GM21529 (cell line): ENCODE measurements at regions not wholly inside any gene's neighbourhood (a gene's known extent, or its start where the extent isn't known, plus 50 kb on each side); places are given as distances from the start of the nearest gene placed in this dataset.

Experiments used
- ATAC-seq: cut with Tn5 transposase; IDR thresholded peaks from one replicate; pipeline ENCODE4 v1.9.1; 2021; ENCODE audit not compliant: unreplicated experiment

DNA sequence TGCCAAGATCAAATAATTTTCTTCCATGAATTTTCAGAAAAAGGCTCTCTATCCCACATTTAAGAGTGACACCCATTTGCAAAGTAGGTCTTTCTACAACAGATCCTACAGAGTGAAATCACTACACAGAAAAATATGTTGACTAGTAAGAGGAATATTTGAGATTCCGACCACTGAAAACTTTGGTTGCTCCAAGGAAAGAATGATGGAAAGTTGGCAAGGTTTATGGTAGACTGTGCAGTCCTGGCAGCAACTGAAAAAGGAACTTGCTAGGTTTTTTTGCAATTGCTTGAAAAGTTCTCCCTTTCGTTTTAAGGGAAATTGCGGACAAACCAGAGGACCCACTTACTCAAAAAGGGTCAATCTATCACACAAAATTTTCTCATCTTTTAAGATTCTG lies 83.1 kb upstream of the TSPAN8 start:
- ATAC-seq = no peak

DNA sequence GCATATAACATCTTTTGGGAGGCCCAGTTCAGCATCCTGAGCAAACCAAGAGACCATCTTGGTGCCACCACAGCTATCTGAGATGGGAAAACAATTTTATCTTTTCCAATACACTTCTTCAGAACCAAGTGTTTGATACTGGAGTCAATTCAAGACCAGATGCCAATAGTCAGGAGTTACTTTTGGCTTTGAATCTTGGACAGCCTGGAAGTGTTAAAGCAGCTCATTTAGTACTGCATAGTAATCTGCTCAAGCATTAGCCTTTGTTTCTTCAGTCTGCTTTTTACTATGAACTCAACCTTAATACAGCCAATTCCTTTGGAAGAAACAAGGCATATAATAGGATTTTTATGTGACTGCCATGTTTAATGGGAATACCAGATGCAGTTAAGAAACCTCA lies 81.9 kb upstream of the TSPAN8 start:
- no peak for ATAC-seq

DNA sequence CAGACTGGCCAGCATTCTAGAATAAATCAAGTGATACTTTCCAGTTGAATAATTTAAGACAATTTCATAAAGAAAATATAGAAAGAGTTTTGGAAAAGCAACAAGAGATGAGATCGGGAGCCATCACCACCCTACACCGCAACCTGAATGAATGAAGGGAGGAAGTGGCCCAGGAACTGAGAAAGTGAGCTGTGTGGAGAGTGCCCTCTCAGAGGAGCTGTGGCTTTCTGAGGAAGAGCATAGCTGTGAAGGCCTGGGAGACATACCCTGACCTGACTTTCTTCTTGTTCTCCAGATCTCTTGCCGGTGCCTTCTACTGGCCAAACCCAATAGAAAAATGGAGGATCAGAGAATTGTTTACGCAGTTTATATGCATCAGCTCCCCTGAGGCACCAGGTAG lies 79.3 kb upstream of the TSPAN8 start:
- ATAC-seq = no peak

DNA sequence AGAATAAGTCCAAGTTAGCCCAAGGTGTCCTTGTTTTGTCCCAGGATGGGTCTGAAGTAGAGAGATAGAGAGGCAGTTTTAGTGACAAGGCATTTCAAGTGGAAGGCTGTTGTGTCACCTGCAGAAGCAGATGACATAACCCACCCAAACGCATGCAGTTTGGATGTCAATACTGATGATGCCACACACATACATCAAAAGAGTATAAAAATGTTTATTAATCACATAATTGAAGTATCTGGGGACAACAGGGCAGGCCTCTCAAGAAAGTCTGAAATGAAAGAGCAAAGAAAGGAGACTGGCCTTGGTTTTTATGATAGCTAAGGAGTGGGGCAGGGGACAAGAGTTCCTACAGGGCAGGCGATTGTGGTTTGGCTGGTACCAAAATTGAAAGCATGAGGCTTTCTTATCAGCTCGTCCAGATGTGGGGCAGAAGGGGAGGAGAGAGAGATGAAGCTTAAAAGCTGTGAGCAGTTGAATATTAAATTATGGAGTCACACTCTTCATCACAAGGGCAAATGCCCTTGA lies 78.4 kb upstream of the TSPAN8 start:
- no peak for ATAC-seq

DNA sequence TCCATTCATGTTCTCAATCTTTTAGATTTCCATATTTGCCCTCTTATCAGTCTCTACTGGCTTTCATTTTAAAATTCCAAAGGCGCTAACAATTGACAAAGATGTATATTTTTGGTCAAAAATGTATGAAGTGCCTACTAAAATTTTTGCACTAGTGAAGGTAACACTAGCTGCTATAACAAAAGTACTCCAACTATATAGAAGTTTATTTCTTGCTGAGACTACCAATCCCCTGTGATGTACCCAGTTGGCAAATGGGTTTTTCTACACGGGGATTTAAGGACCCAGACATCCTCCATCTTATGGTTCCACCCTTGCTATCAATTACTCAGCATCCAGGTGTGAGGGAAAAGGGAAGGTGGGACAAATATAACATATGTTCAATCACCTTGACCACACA lies 75.3 kb upstream of the TSPAN8 start:
- ATAC-seq = no peak

DNA sequence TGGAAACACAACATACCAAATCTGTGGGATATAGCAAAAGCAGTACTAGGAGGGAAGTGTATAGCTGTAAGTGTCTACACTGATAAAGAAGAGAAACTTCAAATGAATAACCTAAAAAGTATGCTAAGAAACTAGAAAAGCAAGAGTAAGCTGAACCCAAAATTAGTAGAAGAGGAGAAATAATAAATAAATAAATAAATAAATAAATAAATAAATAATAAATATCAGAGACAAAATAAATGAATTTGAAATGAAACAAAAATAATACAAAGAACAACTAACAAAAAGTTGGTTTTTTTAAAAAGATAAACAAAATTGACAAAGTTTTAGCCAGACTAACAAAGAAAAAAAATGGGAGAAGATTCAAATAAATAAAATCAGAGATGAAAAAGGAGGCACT lies 72.7 kb upstream of the TSPAN8 start:
- no peak for ATAC-seq

DNA sequence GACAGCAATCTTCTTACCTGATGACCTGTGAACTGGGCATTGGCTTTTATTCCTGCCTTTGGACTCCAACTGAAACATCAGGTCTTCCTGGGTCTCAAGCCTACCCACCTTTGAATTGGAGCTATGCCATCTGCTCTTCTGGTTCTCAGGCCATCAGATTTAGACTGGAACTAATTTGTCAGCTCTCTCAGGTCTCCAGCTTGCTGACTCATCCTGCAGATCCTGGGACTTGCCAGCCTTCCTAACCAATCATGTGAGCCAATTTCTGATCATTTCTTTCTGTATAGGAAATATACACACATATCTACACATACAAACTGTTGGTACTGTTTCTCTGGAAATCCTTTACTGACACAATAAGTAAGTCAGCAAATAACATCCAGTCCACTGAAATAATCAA lies 65.3 kb upstream of the TSPAN8 start:
- no peak for ATAC-seq

DNA sequence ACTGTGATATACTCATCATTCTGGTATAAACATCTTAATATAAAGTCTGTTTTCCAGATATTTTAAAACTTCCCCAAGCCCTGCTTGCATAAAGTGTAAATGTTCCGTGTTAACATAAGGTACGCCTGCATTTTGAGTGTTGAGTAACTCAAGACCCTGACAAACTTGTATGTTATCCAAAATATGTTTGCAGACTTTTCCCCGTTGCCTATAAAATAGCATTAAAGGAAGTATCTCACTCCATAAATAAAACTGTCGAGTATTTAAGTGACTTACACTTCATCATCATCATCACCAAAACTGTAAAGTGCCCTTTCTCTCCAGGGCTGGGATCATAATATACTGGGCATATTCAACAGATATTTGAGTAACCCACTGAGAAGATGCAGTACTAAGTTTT lies 64.6 kb upstream of the TSPAN8 start:
- no peak for ATAC-seq

DNA sequence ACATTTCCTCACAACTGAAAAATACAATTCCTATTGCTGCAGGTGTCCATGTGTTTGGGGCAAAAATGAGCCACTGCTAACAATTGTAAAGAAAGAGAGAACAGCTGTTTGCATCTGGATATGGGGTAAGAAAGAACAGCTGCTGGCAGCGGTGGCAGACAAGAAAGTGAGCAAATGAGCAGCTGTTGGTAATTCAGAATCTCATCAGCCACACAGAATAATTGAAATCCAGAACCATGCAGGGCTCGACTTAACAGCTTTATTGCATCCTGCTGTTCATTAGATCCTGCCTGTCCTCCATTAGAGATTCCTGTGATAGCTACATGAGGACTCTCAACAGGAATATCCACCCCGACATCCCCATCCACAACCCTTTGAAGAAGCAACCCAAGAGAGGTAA lies 62.5 kb upstream of the TSPAN8 start:
- no peak for ATAC-seq

DNA sequence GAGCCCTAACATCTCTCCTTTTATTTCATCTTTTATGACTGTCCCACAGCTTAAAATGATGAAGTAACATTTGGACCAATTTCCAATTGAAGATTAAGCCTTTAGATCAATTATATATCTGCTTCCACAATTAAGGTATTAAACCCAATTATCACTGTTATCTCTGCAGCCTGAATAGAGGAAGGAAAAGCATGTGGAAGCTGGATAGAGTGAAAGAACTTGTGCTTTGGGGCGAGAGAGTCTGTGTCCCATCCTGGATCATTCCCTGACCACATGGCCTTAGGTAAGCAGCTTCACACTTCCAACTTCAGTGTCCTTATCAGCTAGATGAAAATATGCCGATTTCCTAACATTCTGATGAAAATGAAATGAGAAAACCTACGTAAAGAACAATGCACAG lies 61.4 kb upstream of the TSPAN8 start:
- no peak for ATAC-seq

DNA sequence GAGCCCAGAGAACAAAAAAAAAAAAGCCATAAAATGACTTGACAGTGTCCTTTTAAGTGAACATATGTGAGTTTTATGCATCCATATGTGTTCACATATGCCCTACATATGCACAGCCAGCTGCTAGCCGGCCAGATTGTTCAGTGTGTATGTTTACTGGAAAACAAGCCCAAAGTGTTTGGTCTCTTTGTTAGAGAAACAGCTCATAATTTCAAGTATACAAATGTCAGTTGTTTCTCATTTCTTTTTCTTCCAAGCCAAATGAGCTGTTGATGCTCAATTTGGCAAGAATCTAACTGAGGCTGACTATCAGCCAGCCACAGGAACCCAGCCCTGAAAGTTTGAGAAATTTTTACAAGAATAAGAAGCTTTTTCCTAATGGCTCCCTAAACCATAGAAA lies 60.8 kb upstream of the TSPAN8 start:
- ATAC-seq = no peak

DNA sequence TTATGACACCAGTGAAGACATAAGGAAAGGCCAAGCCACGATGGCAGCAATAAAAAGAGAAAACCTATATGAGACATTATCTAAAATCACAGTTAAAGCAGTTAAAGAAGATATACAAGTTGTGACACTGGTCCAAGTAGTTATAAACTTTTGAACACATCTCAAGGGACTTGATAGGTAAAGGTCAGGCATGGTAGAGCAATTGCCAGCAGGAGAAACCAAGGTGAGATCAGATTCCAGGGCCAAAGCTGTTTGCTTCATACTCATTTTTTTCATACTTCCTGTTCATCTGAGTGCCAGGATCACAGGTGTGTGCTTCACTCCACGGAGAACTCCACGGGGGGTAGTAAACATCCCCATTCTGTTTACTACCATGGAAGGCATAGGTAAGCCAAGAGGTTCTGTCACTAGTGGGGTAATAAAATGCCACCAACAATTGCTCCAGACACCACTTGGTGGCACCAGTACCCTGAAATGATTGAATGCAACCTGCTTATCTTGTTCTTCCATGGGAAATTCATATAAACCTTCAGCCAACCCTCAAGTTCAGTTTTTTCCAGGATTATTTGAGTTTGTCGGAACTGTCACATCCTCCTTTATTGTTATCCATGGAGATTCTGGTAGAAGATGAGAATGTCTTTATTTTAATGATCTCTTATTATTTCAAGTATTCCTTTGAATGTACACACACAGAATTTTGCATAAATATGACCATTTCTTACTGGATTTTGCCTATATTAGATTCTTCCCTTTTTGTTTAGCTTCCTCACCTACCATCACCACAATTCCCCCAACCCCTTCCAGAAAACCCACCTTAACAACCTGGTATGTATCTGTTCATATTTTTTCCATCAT lies 59.2 kb upstream of the TSPAN8 start:
- peak; percentile 50 for ATAC-seq

DNA sequence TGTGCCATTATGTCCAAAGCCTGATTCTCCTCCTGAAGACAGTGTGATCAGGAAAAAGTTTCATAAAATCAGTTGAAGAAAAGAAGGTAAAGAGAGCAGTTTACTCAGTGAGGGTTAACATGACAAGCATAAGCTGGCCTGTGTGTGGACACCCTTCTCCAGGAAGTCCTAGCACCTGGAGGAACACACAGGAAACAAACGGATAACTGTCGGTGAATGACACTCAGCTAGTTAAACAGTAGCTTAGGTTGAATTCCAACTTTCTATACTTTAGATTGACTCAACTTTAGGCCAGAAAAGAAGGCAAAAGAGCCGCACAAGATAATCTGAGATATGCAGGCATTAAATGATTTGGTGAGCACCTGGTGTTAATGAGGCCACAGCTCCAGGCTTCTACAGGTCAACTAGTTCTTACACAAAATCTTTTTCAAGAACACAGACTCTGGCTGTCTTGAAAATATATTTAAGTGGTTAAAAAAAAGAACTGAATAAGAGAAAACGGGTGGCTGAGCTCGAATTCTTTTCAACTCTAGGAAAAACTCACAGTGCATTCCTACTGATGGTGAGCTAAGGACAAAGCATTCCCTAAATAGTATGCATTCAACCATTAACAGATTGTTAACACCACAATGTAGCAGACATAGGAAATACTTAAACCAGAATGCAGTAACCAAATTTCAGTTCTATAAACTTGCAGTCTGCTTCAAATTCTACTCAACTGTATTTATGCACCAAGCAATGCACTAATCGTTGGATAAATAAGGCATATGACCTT lies 56.9 kb upstream of the TSPAN8 start:
- no peak for ATAC-seq

DNA sequence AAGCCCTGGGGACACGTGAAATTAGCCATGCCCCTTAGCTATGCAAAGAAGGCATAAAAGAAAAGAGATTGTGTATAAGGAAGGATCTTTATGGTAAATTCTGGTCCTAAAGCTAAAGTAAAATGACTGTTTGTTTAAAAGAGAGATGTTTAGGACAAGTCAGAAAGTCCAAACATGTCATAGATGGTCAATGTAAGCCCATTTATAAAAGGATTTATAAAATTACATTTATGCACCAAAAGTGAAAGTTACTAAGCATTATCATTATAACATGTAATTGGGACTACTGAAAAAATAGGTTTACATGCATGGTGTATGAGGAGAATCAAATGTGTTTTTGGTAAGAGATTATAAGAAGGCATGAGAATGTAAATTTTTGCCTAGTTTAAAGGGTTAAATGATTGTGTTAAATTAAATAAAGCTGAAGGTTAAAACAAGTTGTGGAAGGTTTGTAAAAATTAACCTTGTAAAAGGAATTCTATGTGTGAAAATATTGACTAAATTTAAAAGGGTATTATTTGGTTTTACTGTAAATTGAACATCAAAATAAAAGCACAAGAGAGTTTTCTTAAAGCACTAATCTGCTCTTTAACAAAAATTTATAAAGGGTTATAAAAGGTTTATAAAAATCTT lies 50.4 kb upstream of the TSPAN8 start:
- no peak for ATAC-seq
